Muscle of leg (tissue), 3 donors: ENCODE measurements at regions not wholly inside any gene's neighbourhood (a gene's known extent, or its start where the extent isn't known, plus 50 kb on each side); places are given as distances from the start of the nearest gene placed in this dataset.
"Not testable (repeated sequence)": the region's sequence is repeated elsewhere in the genome, so short reads cannot be mapped to it uniquely, and the experiment has no call there.

Experiments
- DNase-seq: peaks from one replicate; pipeline ENCODE4 v3.0.0; 2013
- H3K27ac ChIP-seq: one replicate; pipeline ENCODE4 v1.5.1; 2013; ENCODE audit warnings: mild to moderate bottlenecking, low read length, control low read depth
- H3K27me3 ChIP-seq: one replicate; pipeline ENCODE4 v1.6.1; 2013; ENCODE audit warnings: low read length; ENCODE audit not compliant: control insufficient read depth, insufficient read depth
- H3K36me3 ChIP-seq: one replicate; pipeline ENCODE4 v1.6.1; 2013; ENCODE audit warnings: low read length; ENCODE audit not compliant: control insufficient read depth, insufficient read depth
- H3K4me1 ChIP-seq: one replicate; pipeline ENCODE4 v1.6.1; 2013; ENCODE audit warnings: low read length; ENCODE audit not compliant: control insufficient read depth, insufficient read depth
- H3K4me3 ChIP-seq: one replicate; pipeline ENCODE4 v1.5.1; 2013; ENCODE audit warnings: low read length, control low read depth
- H3K9me3 ChIP-seq: replicated peaks from 2 replicates; pipeline ENCODE4 v1.6.1; 2013; ENCODE audit warnings: low read depth, low read length; ENCODE audit not compliant: control insufficient read depth
- WGBS: methylation state at CpG from one replicate; pipeline ENCODE4 v1.1.5; 2013; ENCODE audit warnings: missing lambda C conversion rate; ENCODE audit not compliant: insufficient coverage; 5-methylcytosine and 5-hydroxymethylcytosine counted together

DNA sequence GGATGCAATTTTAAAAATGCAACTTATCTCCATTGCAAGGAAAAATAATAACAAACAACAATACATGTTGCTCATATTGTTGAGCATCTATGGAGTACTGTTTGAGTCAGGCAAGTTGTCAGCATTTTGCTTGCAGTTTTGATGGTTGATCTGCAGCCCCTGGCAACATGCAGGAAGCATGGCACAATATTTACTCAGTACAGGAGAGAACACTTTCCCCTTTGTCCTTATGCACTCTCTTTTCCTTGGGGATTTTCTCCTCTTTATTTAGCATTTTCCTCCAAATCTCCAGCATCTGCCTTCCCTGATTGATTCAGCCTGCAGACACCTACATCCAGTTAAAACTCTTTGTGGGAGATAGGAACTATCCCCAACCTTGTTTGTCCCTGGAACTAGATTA lies 620.5 kb upstream of the LRRN3 start:
- DNase-seq: no peak
- Histone ChIP-seq H3K4me1 (no peaks in the 10 kb centered on the region), H3K27me3 (no peaks in the 10 kb centered on the region), H3K9me3 (no peaks in the 10 kb centered on the region), H3K36me3 (no peaks in the 10 kb centered on the region), H3K4me3 (no peak overlapping the region), H3K27ac (no peak overlapping the region)

DNA sequence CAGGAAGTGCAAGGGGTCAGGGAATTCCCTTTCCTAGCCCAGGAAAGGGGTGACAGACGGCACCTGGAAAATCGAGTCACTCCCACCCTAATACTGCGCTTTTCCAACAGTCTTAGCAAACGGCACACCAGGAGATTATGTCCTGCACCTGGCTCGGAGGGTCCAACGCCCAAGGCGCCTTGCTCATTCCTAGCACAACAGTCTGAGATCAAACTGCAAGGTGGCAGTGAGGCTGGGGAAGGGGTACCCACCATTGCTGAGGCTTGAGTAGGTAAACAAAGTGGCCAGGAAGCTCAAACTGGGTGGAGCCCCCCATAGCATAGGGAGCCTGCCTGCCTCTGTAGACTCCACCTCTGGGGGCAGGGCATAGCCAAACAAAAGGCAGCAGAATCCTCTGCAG lies 618.5 kb upstream of the LRRN3 start:
- H3K27ac ChIP-seq, H3K36me3 ChIP-seq, H3K9me3 ChIP-seq, H3K4me1 ChIP-seq, H3K4me3 ChIP-seq, DNase-seq, H3K27me3 ChIP-seq: not testable (repeated sequence)
- WGBS: 82% methylated on average over 7 of the region's 7 CpGs

DNA sequence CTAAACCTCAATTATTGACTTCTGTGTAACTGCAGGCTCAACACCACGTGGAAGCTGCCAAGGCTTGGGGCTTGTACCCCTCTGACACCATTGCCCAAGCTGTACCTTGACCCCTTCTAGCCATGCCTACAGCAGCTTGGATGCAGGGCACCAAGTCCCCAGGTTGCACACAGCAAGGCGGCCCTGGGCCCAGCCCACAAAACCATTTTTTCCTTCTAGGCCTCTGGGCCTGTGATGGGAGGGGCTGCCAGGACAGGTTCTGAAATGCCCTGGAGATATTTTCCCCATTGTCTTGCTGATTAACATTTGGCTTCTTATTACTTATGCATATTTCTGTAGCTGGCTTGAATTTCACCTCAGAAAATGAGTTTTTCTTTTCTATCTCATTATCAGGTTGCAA lies 610.0 kb upstream of the LRRN3 start:
- peaks cover 5% of the 10 kb centered on the region for H3K9me3 ChIP-seq

DNA sequence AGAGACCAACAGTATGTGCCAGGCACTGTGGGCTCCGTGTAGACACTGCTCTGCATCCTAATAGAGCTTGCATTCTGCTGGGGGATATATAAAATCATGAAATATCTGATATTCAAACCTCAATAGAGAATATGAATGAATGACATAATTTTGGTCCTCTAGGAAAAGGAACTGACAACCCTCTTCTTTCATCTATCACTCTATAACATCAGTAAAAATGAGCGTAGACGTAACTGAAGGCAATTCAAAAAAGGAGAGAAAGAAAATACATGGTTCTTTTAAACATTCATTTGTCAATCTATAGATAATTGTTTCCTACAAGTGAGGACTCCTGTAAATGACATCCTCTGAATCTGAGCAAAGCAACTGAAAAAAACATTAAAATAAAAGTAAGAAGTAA lies 607.4 kb upstream of the LRRN3 start:
- WGBS: no CpG with 5 or more reads among the region's 3 CpGs
- Histone ChIP-seq H3K9me3 (peaks cover 5% of the 10 kb centered on the region), H3K27me3 (no peaks in the 10 kb centered on the region)

More for the DNA sequence above, 610.0 kb upstream of the LRRN3 start:
- Histone ChIP-seq H3K4me1 (no peaks in the 10 kb centered on the region), H3K4me3 (no peak overlapping the region), H3K27me3 (no peaks in the 10 kb centered on the region), H3K27ac (no peak overlapping the region), H3K36me3 (no peaks in the 10 kb centered on the region)
- DNase-seq: no peak
- 89% methylated on average over 1 of the region's 2 CpGs for WGBS

DNA sequence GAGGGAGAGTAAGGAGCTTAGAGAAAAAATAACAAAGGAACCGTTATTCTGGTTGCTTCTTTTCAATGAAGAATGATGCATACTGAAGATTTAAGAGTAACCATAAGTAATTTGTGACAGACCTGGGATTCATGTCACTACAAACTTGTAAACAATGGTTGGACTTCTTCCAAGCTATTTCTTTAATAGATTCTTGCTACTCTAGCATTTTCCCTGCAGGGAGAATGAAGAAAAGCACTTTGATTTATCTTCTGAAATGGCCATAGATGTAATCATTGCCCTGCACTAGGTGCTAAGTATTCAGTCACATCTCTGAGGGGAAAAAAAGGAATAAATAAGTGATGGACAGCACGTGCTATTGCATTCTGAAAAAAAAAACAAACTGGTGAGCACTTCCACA lies 606.6 kb upstream of the LRRN3 start:
- H3K4me3 ChIP-seq: no peak overlapping the region
- no peak for DNase-seq
- no peaks in the 10 kb centered on the region for H3K36me3 ChIP-seq
- no peaks in the 10 kb centered on the region for H3K4me1 ChIP-seq
- no peak overlapping the region for H3K27ac ChIP-seq
- WGBS: no CpG with 5 or more reads among the region's 2 CpGs
- peaks cover 5% of the 10 kb centered on the region for H3K9me3 ChIP-seq
- no peaks in the 10 kb centered on the region for H3K27me3 ChIP-seq

More for the DNA sequence above, 607.4 kb upstream of the LRRN3 start:
- Histone ChIP-seq H3K36me3 (no peaks in the 10 kb centered on the region), H3K4me3 (no peak overlapping the region), H3K27ac (no peak overlapping the region), H3K4me1 (no peaks in the 10 kb centered on the region)
- DNase-seq: no peak

DNA sequence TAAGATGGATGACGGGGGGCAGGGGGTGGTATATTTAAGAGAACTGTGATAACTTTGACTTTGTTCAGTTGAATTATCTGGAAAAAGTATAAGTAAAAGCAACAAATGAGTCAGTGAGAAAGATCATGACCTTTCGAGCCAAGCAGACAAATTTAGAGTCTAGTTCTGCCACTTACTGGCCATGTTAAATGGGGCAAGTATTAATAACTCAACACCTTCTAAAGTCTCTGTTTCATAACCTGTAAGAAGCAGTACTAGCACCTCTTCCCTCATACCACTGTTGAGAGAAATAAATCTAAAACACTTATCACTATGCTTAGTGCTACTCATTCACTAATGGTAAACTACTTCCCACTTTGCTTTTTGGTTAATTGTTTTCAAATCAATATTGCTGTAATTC lies 604.4 kb upstream of the LRRN3 start:
- H3K27me3 ChIP-seq: no peaks in the 10 kb centered on the region
- WGBS: 100% methylated on average over 1 of the region's 2 CpGs
- H3K9me3 ChIP-seq: no peaks in the 10 kb centered on the region
- no peaks in the 10 kb centered on the region for H3K4me1 ChIP-seq
- DNase-seq: no peak
- no peak overlapping the region for H3K4me3 ChIP-seq
- H3K27ac ChIP-seq: no peak overlapping the region
- no peaks in the 10 kb centered on the region for H3K36me3 ChIP-seq

DNA sequence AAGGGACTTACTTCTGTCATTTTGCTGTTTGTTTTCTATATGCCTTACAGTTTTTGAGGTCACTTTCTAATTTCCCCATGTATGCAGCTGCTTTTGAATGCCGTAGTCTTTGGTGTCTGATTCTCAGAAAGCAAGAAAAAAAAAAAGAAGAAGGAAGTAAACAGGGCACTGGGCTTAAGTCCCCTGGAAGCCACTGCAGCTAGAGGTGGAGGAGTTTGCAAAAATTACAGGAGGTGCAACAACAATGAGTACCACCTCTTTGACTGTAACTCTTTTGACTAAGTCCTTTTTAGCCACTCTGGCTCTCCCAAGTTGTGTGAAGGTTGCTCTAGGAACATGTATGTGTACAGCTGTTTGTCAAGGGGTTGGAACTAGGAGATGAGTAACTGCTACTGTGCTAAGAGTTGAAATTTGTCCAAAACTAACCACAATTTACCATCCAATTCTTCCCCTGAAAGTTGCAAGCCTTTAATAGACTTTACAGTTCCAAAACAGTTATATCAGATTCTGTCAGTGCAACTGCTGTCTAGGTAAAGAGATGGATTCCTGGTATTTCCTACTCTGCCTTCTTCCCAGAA lies 588.0 kb upstream of the LRRN3 start:
- H3K36me3 ChIP-seq: no peaks in the 10 kb centered on the region
- H3K4me1 ChIP-seq: no peaks in the 10 kb centered on the region
- no peak overlapping the region for H3K4me3 ChIP-seq
- WGBS: 60% methylated on average over 1 of the region's 1 CpG
- no peaks in the 10 kb centered on the region for H3K9me3 ChIP-seq
- H3K27me3 ChIP-seq: no peaks in the 10 kb centered on the region
- no peak overlapping the region for H3K27ac ChIP-seq
- DNase-seq: no peak

DNA sequence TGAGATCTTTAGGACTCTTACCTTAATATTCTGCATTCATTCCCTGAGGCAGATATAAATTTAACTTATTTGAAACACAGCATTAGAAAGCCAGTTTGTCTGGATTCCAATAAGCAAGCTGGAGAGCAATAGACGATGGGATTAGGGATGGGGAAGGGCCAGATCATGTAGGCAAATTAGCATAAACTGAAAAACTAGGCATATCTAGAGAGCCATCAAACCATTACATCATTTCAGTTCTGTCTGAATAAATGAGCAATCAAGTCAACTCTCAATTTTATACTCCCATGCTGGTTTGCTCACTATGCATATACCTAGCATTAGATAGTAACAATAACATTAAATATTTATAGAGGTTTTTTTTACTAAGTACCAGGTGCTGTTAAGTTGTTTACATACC lies 583.6 kb upstream of the LRRN3 start:
- no CpG with 5 or more reads among the region's 1 CpG for WGBS
- H3K27ac ChIP-seq: no peak overlapping the region
- no peaks in the 10 kb centered on the region for H3K4me1 ChIP-seq
- H3K36me3 ChIP-seq: no peaks in the 10 kb centered on the region
- no peaks in the 10 kb centered on the region for H3K9me3 ChIP-seq
- H3K4me3 ChIP-seq: no peak overlapping the region
- H3K27me3 ChIP-seq: no peaks in the 10 kb centered on the region
- DNase-seq: no peak

DNA sequence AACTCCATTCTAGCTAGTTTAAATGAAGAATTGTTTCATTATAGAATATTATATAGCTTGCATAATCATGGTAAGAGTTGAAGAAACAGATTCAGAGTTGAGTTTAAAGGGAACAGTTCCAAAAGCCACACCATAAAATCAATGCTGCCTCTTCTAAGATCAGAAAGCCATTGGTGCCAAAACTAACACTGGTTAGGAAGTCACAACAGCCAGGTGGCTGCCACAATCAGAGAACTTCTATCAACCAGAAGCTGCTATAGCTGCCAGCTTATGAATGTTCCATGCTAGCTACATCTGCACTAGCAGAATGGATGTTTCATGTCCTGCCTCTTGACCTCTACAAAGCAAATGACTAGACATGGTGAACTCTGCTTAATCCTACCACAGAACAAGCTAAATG lies 583.1 kb upstream of the LRRN3 start:
- H3K9me3 ChIP-seq: no peaks in the 10 kb centered on the region
- H3K36me3 ChIP-seq: no peaks in the 10 kb centered on the region
- no peaks in the 10 kb centered on the region for H3K27me3 ChIP-seq
- no peak for DNase-seq
- no peak overlapping the region for H3K27ac ChIP-seq
- H3K4me1 ChIP-seq: no peaks in the 10 kb centered on the region
- H3K4me3 ChIP-seq: no peak overlapping the region

DNA sequence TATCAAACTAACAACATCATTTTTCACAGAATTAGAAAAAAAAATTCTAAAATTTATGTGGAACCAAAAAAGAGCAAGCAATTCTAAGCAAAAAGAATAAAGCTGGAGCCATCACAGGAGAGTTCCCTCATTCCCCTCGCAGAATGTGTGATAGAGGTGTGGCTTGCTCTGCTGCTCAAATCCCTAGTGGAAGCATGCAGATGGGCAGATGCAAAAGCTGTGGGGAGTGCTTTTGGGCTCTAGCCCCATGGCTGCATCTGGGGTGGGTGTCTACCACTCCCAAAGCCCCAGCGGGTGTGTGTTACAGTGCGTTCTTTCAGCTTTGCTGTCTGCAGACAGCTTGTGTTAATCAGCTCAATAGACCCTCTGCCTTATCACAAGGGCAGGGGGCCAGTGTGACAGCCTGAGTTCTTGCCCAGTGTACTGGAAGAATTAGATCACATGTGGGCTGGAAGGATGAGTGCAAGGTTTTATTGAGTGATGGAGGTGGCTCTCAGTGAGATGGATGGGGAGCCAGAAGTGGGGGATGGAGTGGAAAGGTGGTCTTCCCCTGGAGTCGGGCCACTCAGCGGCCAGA lies 575.9 kb upstream of the LRRN3 start:
- not testable (repeated sequence) for H3K9me3 ChIP-seq, H3K36me3 ChIP-seq, H3K4me3 ChIP-seq, H3K27me3 ChIP-seq, H3K4me1 ChIP-seq, H3K27ac ChIP-seq
- WGBS: 35% methylated on average over 3 of the region's 5 CpGs
- DNase-seq: peak; percentile 15

DNA sequence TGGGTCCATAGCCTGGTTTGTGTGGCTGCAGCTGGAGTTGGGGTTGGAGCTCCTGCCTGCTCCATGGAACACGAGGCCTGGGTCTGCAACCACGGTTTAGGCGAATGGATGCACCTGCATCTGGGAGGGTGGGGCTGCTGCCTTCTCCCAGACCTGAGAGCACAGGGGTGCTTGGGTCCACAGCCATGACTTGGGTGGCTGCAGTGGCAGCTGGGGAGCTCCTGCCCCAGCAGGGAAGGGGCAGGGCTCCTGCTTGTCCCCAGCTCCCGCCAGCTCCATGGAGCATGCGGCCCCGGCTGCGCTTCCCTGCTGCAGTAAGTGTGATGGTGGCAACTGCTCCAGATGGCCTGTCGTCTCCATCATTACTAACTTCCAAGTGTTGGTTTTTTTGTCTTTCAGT lies 571.1 kb upstream of the LRRN3 start:
- 74% methylated on average over 6 of the region's 8 CpGs for WGBS
- no peak overlapping the region for H3K27ac ChIP-seq

More for the DNA sequence above, 571.1 kb upstream of the LRRN3 start:
- peaks cover 4% of the 10 kb centered on the region for H3K9me3 ChIP-seq
- H3K4me3 ChIP-seq: no peak overlapping the region
- no peaks in the 10 kb centered on the region for H3K27me3 ChIP-seq
- no peaks in the 10 kb centered on the region for H3K36me3 ChIP-seq
- DNase-seq: no peak
- H3K4me1 ChIP-seq: no peaks in the 10 kb centered on the region
